ENCODE measurements at regions not wholly inside any gene's neighbourhood (a gene's known extent, or its start where the extent isn't known, plus 50 kb on each side); places are given as distances from the start of the nearest gene placed in this dataset.

GRCh38 chr19:22530042-22530441 lies 104.1 kb upstream of the ZNF492 start:
- TF ChIP-seq CTCF (IDR thresholded peaks at IDR 0.05) (no peak), POLR2A (IDR thresholded peaks at IDR 0.05) (no peak), EP300 (IDR thresholded peaks at IDR 0.05) (no peak), POLR2AphosphoS5 (IDR thresholded peaks at IDR 0.05) (no peak)

Data from suprapubic skin (tissue), 4 donors.